GM23248 (cell line): ENCODE measurements at regions not wholly inside any gene's neighbourhood (a gene's known extent, or its start where the extent isn't known, plus 50 kb on each side); places are given as distances from the start of the nearest gene placed in this dataset.

Experiments
- DNase-seq: peaks from one replicate; pipeline ENCODE4 v3.0.0-alpha.2; 2015
- H2AFZ ChIP-seq: fragments of 200-600 bp; sonication (generic); 2 replicates; pipeline ENCODE4 v1.6.1; 2016; ENCODE audit warnings: antibody characterized with exemption
- H3F3A ChIP-seq: fragments of 200-600 bp; sonication (generic); 2 replicates; pipeline ENCODE4 v1.6.1; 2016; ENCODE audit warnings: mild to moderate bottlenecking, antibody characterized with exemption, mixed run types; ENCODE audit not compliant: insufficient read depth
- H3K27ac ChIP-seq: fragments of 200-600 bp; sonication (generic); 2 replicates; pipeline ENCODE4 v1.5.1; 2016; ENCODE audit warnings: mild to moderate bottlenecking
- H3K27me3 ChIP-seq: fragments of 200-600 bp; sonication (generic); replicated peaks from 2 replicates; pipeline ENCODE4 v1.6.1; 2016; ENCODE audit warnings: mild to moderate bottlenecking; ENCODE audit not compliant: insufficient read depth
- H3K36me3 ChIP-seq: fragments of 200-600 bp; sonication (generic); 2 replicates; pipeline ENCODE4 v1.6.1; 2016; ENCODE audit warnings: low read depth, mild to moderate bottlenecking
- H3K4me1 ChIP-seq: fragments of 200-600 bp; sonication (generic); 2 replicates; pipeline ENCODE4 v1.6.1; 2016; ENCODE audit warnings: mild to moderate bottlenecking; ENCODE audit not compliant: insufficient read depth
- H3K4me2 ChIP-seq: fragments of 200-600 bp; sonication (generic); one replicate; pipeline ENCODE4 v1.6.1; 2016; ENCODE audit warnings: mild to moderate bottlenecking; ENCODE audit not compliant: unreplicated experiment
- H3K4me3 ChIP-seq: fragments of 200-600 bp; sonication (generic); 2 replicates; pipeline ENCODE4 v1.5.1; 2016; ENCODE audit warnings: mild to moderate bottlenecking
- H3K79me2 ChIP-seq: fragments of 200-600 bp; sonication (generic); 2 replicates; pipeline ENCODE4 v1.6.1; 2016; ENCODE audit warnings: mild to moderate bottlenecking; ENCODE audit not compliant: insufficient read depth
- H3K9ac ChIP-seq: fragments of 200-600 bp; sonication (generic); 2 replicates; pipeline ENCODE4 v1.6.1; 2016; ENCODE audit warnings: mild to moderate bottlenecking
- H3K9me2 ChIP-seq: fragments of 200-600 bp; sonication (generic); 2 replicates; pipeline ENCODE4 v1.6.1; 2016; ENCODE audit warnings: mixed run types, mild to moderate bottlenecking, moderate library complexity; ENCODE audit not compliant: insufficient read depth
- H3K9me3 ChIP-seq: fragments of 200-600 bp; sonication (generic); one replicate; pipeline ENCODE4 v1.6.1; 2017; ENCODE audit warnings: low read depth
- H4K20me1 ChIP-seq: fragments of 200-600 bp; sonication (generic); 2 replicates; pipeline ENCODE4 v1.6.0; 2016; ENCODE audit not compliant: insufficient read depth
- EZH2 ChIP-seq: fragments of 200-600 bp; sonication (generic); IDR thresholded peaks from 2 replicates; pipeline ENCODE4 v1.6.1; 2018; ENCODE audit warnings: antibody characterized with exemption, mild to moderate bottlenecking; ENCODE audit not compliant: insufficient read depth, poor library complexity, severe bottlenecking
- EZH2phosphoT487 ChIP-seq: fragments of 200-600 bp; sonication (generic); IDR thresholded peaks from 2 replicates; pipeline ENCODE4 v1.6.1; 2018; ENCODE audit warnings: antibody characterized with exemption, moderate library complexity, mild to moderate bottlenecking, low read depth; ENCODE audit not compliant: insufficient read depth
- WGBS, 2 experiments: methylation state at CpG; one replicate each; pipeline ENCODE4 v1.1.6; 2015 to 2017; ENCODE audit warnings: low lambda C conversion rate in 2 of 2, low coverage in 1 of 2; ENCODE audit errors: missing lambda C conversion rate in 2 of 2; 5-methylcytosine and 5-hydroxymethylcytosine counted together
- in situ Hi-C: fragments of 300-500 bp; cut with MboI; formaldehyde crosslinking; loops from 2 replicates; pipeline ENCODE4 v1.15.0; 2020

- no peak overlapping the region for H3K4me2 ChIP-seq
- 53 to 55% methylated on average over 2 of the region's 2 CpGs for WGBS, 2 experiments
Measured at GRCh38 chrX:20663336-20663735, 396.6 kb upstream of the RPS6KA3 start.

DNA sequence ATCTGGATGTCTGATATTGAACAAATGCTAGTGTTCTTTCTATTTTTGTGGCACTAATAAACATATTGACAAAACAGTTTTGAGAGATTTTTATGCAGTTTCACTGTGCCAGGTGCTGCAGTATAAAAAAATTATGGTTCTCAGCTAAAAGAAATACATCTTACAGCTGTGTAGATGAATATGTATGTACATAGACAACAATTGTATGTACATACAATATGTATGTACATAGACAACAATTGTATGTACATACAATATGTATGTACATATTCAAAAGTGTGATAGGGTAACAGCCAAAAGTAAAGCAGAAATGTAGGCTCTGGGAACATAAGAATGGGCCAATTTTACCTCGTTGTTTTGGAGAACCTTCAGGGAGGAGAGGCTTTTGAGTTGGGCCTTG is 390.0 kb upstream of the RPS6KA3 start:
- in situ Hi-C loops, result no loop called here
- no peak for DNase-seq
- 6 to 10% methylated on average over 1 of the region's 1 CpG for WGBS, 2 experiments

More at GRCh38 chrX:20663336-20663735, 396.6 kb upstream of the RPS6KA3 start:
- no peak for DNase-seq
- Histone ChIP-seq H3K4me1 (peaks cover 14% of the 10 kb centered on the region; the same call in 1 of the 2 replicates), H3K79me2 (no peaks in the 10 kb centered on the region), H3F3A (0 out of 2 replicates have a peak, but pooled peaks cover 6% of the 10 kb centered on the region), H3K27ac (no peak overlapping the region), H3K9me3 (no peaks in the 10 kb centered on the region), H3K36me3 (no peaks in the 10 kb centered on the region), H3K4me3 (no peak overlapping the region), H4K20me1 (no peaks in the 10 kb centered on the region), H3K9ac (no peak overlapping the region), H3K9me2 (no peaks in the 10 kb centered on the region), H3K27me3 (no peaks in the 10 kb centered on the region), H2AFZ (no peak overlapping the region)
- in situ Hi-C loops, result no loop called here
- no peak for TF ChIP-seq EZH2phosphoT487
- TF ChIP-seq EZH2, result no peak

DNA sequence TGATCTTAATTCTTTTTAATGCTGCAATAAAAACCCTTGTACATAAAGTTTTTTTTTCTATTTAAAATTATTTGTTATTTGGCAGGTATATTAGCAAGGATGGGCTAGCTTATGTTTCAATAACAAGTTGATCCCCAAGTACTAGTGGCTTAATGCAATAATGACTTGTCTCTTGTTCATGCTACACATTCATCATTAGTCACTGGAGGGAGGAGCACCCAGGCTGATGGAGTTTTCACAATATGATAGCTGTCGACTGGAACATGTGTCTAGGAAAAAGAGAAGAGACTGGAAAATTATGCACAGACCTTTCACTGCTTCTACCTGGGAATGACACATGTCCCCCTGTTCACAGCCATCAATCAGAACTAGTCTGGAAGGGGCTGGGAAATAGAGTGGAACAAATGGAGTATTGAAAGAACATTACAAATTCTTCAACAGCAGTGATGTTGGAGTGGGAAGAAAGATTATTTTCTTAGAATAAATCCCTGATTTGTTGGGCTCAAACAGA is 387.9 kb upstream of the RPS6KA3 start:
- H3K9me3 ChIP-seq, result no peaks in the 10 kb centered on the region
- H3K9me2 ChIP-seq, result no peaks in the 10 kb centered on the region
- H3K4me3 ChIP-seq, result no peak overlapping the region
- no peaks in the 10 kb centered on the region for H3K27me3 ChIP-seq
- H3K9ac ChIP-seq, result no peak overlapping the region
- TF ChIP-seq EZH2 (no peak), EZH2phosphoT487 (no peak)
- in situ Hi-C loops, result no loop called here
- H3K4me2 ChIP-seq, result no peak overlapping the region
- 71 to 77% methylated on average over 1 of the region's 1 CpG for WGBS, 2 experiments
- H3F3A ChIP-seq, result no peaks in the 10 kb centered on the region
- H3K27ac ChIP-seq, result no peak overlapping the region
- H3K79me2 ChIP-seq, result no peaks in the 10 kb centered on the region
- H4K20me1 ChIP-seq, result no peaks in the 10 kb centered on the region
- no peak overlapping the region for H2AFZ ChIP-seq
- DNase-seq, result peak; percentile 30
- H3K4me1 ChIP-seq, result no peaks in the 10 kb centered on the region
- H3K36me3 ChIP-seq, result no peaks in the 10 kb centered on the region

More for the DNA sequence above, 390.0 kb upstream of the RPS6KA3 start:
- no peaks in the 10 kb centered on the region for H3K27me3 ChIP-seq
- H3K4me2 ChIP-seq, result no peak overlapping the region
- no peak overlapping the region for H3K9ac ChIP-seq
- H3K79me2 ChIP-seq, result no peaks in the 10 kb centered on the region
- H2AFZ ChIP-seq, result no peak overlapping the region
- no peaks in the 10 kb centered on the region for H3K4me1 ChIP-seq
- no peaks in the 10 kb centered on the region for H3K36me3 ChIP-seq
- H3K9me3 ChIP-seq, result no peaks in the 10 kb centered on the region
- no peak for TF ChIP-seq EZH2phosphoT487
- TF ChIP-seq EZH2, result no peak
- no peaks in the 10 kb centered on the region for H3K9me2 ChIP-seq
- H4K20me1 ChIP-seq, result no peaks in the 10 kb centered on the region
- no peak overlapping the region for H3K4me3 ChIP-seq
- no peak overlapping the region for H3K27ac ChIP-seq
- no peaks in the 10 kb centered on the region for H3F3A ChIP-seq

GRCh38 chrX:20653070-20653469 is 386.4 kb upstream of the RPS6KA3 start:
- peak; percentile 9 for DNase-seq
- Histone ChIP-seq H3K9ac (no peak overlapping the region), H3K9me2 (no peaks in the 10 kb centered on the region), H3K27ac (no peak overlapping the region), H3K27me3 (no peaks in the 10 kb centered on the region), H4K20me1 (no peaks in the 10 kb centered on the region), H3K9me3 (no peaks in the 10 kb centered on the region), H3K4me1 (no peaks in the 10 kb centered on the region), H3K4me2 (no peak overlapping the region), H3K4me3 (no peak overlapping the region), H3K36me3 (no peaks in the 10 kb centered on the region), H3F3A (no peaks in the 10 kb centered on the region), H2AFZ (no peak overlapping the region), H3K79me2 (no peaks in the 10 kb centered on the region)
- TF ChIP-seq EZH2, result no peak
- no peak for TF ChIP-seq EZH2phosphoT487
- in situ Hi-C loops, result no loop called here

DNA sequence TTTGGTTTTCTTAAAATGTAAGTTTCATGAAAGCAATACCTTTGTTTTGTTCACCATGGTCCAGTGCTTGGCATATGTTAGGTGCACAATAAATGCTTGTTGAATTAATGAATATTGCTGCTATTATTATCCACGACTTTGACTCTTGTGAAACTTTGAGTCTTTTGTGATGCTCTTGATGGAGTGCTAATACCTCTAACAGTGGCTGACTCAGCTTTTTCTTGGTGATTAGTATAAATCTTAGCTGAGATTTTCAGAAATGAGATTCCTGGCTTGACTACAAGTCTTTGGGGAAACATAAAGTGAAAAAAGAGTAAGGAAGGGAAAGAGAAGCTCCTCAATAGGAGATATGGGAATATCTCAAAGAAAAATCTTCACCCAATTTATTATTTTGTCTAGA is 375.2 kb upstream of the RPS6KA3 start:
- WGBS, 2 experiments, result 57 to 92% methylated on average over 1 of the region's 1 CpG
- TF ChIP-seq EZH2 (no peak), EZH2phosphoT487 (no peak)
- Histone ChIP-seq H3K36me3 (no peaks in the 10 kb centered on the region), H3F3A (no peaks in the 10 kb centered on the region), H4K20me1 (no peaks in the 10 kb centered on the region), H3K4me2 (no peak overlapping the region), H3K9me3 (no peaks in the 10 kb centered on the region), H3K27ac (no peak overlapping the region), H3K4me3 (no peak overlapping the region), H3K9ac (no peak overlapping the region), H2AFZ (no peak overlapping the region), H3K4me1 (0 out of 2 replicates have a peak, but pooled peaks cover 2% of the 10 kb centered on the region), H3K27me3 (no peaks in the 10 kb centered on the region), H3K79me2 (no peaks in the 10 kb centered on the region), H3K9me2 (no peaks in the 10 kb centered on the region)
- in situ Hi-C loops, result no loop called here
- DNase-seq, result no peak
